PC-9 (cell line): ENCODE measurements at regions not wholly inside any gene's neighbourhood (a gene's known extent, or its start where the extent isn't known, plus 50 kb on each side); places are given as distances from the start of the nearest gene placed in this dataset.

Experiments
- BruUV-seq: library from RNA; stranded (reverse); fragments of 400-500 nt; replicated peaks from 2 replicates; lab custom pipeline; 2021; lab: Mats Ljungman, UMichigan
- CTCF ChIA-PET: fragments of 300-600 bp; sonication (Branson Sonifier 250); formaldehyde crosslinking; loops from one replicate; lab custom pipeline; 2022; ENCODE audit warnings: antibody characterized with exemption; lab: Charles Lee
- POLR2A ChIA-PET: fragments of 300-600 bp; sonication (Branson Sonifier 250); formaldehyde crosslinking; loops from one replicate; lab custom pipeline; 2022; ENCODE audit warnings: antibody characterized with exemption; ENCODE audit not compliant: unreplicated experiment; lab: Charles Lee
- DNase-seq, 2 experiments: peaks; one replicate each; pipeline versions ENCODE4 v3.0.0 to v3.0.0-alpha.2; 2015 to 2022; ENCODE audit warnings: mixed read lengths in 1 of 2
- H2AFZ ChIP-seq: fragments of 200-600 bp; sonication (generic); 2 replicates; pipeline ENCODE4 v1.8.1; 2017; ENCODE audit warnings: antibody characterized with exemption
- H3F3A ChIP-seq: fragments of 200-600 bp; sonication (generic); 2 replicates; pipeline ENCODE4 v1.8.1; 2017; ENCODE audit warnings: antibody characterized with exemption, mild to moderate bottlenecking, low read depth; ENCODE audit not compliant: insufficient read depth
- H3K27ac ChIP-seq: fragments of 200-600 bp; sonication (generic); 2 replicates; pipeline ENCODE4 v1.6.1; 2016; ENCODE audit warnings: mixed run types
- H3K27me3 ChIP-seq: fragments of 200-600 bp; sonication (generic); 2 replicates; pipeline ENCODE4 v1.6.1; 2016; ENCODE audit warnings: low read depth, mixed run types; ENCODE audit not compliant: insufficient read depth
- H3K36me3 ChIP-seq: fragments of 200-600 bp; sonication (generic); 2 replicates; pipeline ENCODE4 v1.6.1; 2016; ENCODE audit warnings: low read depth, mixed run types
- H3K4me1 ChIP-seq: fragments of 200-600 bp; sonication (generic); replicated peaks from 2 replicates; pipeline ENCODE4 v1.6.1; 2016; ENCODE audit warnings: mixed run types; ENCODE audit not compliant: insufficient read depth
- H3K4me2 ChIP-seq: fragments of 200-600 bp; sonication (generic); 2 replicates; pipeline ENCODE4 v1.6.1; 2017; ENCODE audit warnings: mixed run types
- H3K4me3 ChIP-seq: fragments of 200-600 bp; sonication (generic); 2 replicates; pipeline ENCODE4 v1.6.1; 2016; ENCODE audit warnings: mixed run types
- H3K79me2 ChIP-seq: fragments of 200-600 bp; sonication (generic); 2 replicates; pipeline ENCODE4 v1.6.1; 2017; ENCODE audit warnings: low read depth, mixed run types
- H3K9me2 ChIP-seq: fragments of 200-600 bp; sonication (generic); 2 replicates; pipeline ENCODE4 v1.8.1; 2017; ENCODE audit warnings: mild to moderate bottlenecking; ENCODE audit not compliant: insufficient read depth
- H3K9me3 ChIP-seq: fragments of 200-600 bp; sonication (generic); 2 replicates; pipeline ENCODE4 v1.8.1; 2016; ENCODE audit warnings: low read depth; ENCODE audit not compliant: insufficient read depth
- H4K20me1 ChIP-seq: fragments of 200-600 bp; sonication (generic); 2 replicates; pipeline ENCODE4 v1.8.1; 2017; ENCODE audit not compliant: insufficient read depth
- EZH2 ChIP-seq: fragments of 200-600 bp; sonication (generic); IDR thresholded peaks from 2 replicates; pipeline ENCODE4 v1.8.0; 2017; ENCODE audit warnings: antibody characterized with exemption, low read depth
- intact Hi-C: fragments of 100-400 bp; cut with micrococcal nuclease; formaldehyde crosslinking; loops from one replicate; pipeline ENCODE4 v1.10.0; 2022; ENCODE audit not compliant: unreplicated experiment
- TF ChIP-seq, protein P1 (sequence below): fragments of 200-600 bp; sonication (generic); conservative IDR thresholded peaks from 2 replicates; pipeline ENCODE4 v1.6.1; 2017; ENCODE audit warnings: mixed run types, antibody characterized with exemption, mild to moderate bottlenecking, moderate library complexity

DNA sequence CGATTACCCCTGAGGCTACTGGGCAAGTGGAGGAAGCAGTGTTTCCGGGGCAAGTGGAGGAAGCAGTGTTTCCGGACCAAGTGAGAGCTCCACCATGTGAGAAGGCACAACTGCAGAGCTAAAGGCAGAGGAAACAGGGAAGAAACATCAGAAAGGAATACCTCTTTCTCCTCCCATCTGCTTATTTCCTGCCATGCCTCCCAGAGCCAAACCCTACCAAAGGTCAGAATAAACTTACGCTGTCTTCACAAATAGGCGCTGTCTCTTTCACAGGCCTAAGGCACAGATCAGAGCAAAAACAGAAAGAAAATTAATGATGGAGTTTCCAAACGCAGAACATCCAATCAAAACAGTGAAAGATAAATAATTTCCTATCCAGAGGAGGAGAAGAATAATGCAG lies 153.0 kb downstream of the ATOH1 start:
- no peak for DNase-seq
- Histone ChIP-seq H4K20me1 (no peaks in the 10 kb centered on the region), H3K36me3 (no peaks in the 10 kb centered on the region), H3K79me2 (no peaks in the 10 kb centered on the region), H3K27me3 (no peaks in the 10 kb centered on the region), H3K9me2 (no peaks in the 10 kb centered on the region), H3F3A (no peaks in the 10 kb centered on the region), H3K4me1 (no peaks in the 10 kb centered on the region), H2AFZ (no peak overlapping the region), H3K4me3 (no peak overlapping the region), H3K4me2 (no peak overlapping the region), H3K27ac (no peak overlapping the region), H3K9me3 (no peaks in the 10 kb centered on the region)
- BruUV-seq, result no TSS peak
- intact Hi-C loops, result no loop called here
- POLR2A ChIA-PET, result no interaction called here
- CTCF ChIA-PET, result no interaction called here
- TF ChIP-seq, protein P1, sequence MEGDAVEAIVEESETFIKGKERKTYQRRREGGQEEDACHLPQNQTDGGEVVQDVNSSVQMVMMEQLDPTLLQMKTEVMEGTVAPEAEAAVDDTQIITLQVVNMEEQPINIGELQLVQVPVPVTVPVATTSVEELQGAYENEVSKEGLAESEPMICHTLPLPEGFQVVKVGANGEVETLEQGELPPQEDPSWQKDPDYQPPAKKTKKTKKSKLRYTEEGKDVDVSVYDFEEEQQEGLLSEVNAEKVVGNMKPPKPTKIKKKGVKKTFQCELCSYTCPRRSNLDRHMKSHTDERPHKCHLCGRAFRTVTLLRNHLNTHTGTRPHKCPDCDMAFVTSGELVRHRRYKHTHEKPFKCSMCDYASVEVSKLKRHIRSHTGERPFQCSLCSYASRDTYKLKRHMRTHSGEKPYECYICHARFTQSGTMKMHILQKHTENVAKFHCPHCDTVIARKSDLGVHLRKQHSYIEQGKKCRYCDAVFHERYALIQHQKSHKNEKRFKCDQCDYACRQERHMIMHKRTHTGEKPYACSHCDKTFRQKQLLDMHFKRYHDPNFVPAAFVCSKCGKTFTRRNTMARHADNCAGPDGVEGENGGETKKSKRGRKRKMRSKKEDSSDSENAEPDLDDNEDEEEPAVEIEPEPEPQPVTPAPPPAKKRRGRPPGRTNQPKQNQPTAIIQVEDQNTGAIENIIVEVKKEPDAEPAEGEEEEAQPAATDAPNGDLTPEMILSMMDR, result no peak

- Histone ChIP-seq H3K9me3 (no peaks in the 10 kb centered on the region), H3K4me2 (no peak overlapping the region), H3K36me3 (no peaks in the 10 kb centered on the region), H3K27me3 (no peaks in the 10 kb centered on the region), H3K27ac (no peak overlapping the region), H3K79me2 (no peaks in the 10 kb centered on the region), H3K9me2 (no peaks in the 10 kb centered on the region), H3F3A (no peaks in the 10 kb centered on the region), H4K20me1 (no peaks in the 10 kb centered on the region), H3K4me1 (no peaks in the 10 kb centered on the region), H2AFZ (no peak overlapping the region), H3K4me3 (no peak overlapping the region)
- CTCF ChIA-PET, result no interaction called here
- intact Hi-C loops, result no loop called here
- no TSS peak for BruUV-seq
- TF ChIP-seq, protein P1, result no peak
- no peak for TF ChIP-seq EZH2
- POLR2A ChIA-PET, result no interaction called here
- DNase-seq, result no peak
These were observed 153.7 kb downstream of the ATOH1 start for GRCh38 chr4:93982255-93982654.

DNA sequence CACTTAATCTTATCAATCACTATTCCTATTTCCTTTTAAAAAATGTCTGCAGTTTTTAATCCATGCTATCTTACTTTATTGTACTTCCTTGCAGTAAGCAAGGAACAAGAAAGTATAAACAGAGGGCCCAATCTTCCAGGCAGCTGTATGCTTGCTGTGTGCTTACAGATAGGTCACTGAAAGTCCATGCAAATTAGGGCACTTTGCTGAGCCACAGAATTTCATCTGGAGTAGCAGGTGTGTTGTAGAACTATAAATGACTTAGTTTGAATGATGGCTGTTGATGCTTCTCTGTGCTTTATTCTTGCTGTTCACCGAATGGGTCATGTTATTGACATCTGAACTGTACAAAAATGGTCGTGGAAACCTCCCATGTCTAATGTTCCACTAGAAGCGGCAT lies 154.6 kb downstream of the ATOH1 start:
- no peak for TF ChIP-seq EZH2
- TF ChIP-seq, protein P1, result no peak
- no peaks in the 10 kb centered on the region for H3K27me3 ChIP-seq

More for the DNA sequence above, 154.6 kb downstream of the ATOH1 start:
- no peaks in the 10 kb centered on the region for H3K9me2 ChIP-seq
- H3K4me1 ChIP-seq, result no peaks in the 10 kb centered on the region
- H3K9me3 ChIP-seq, result no peaks in the 10 kb centered on the region
- H3K79me2 ChIP-seq, result no peaks in the 10 kb centered on the region
- no peak overlapping the region for H3K27ac ChIP-seq
- DNase-seq, result no peak
- H3K4me3 ChIP-seq, result no peak overlapping the region
- H3F3A ChIP-seq, result no peaks in the 10 kb centered on the region
- H3K4me2 ChIP-seq, result no peak overlapping the region
- no peaks in the 10 kb centered on the region for H4K20me1 ChIP-seq
- ChIA-PET CTCF (no interaction called here), POLR2A (no interaction called here)
- H3K36me3 ChIP-seq, result no peaks in the 10 kb centered on the region
- BruUV-seq, result no TSS peak
- no peak overlapping the region for H2AFZ ChIP-seq
- intact Hi-C loops, result no loop called here
